IMR-90 (cell line): ENCODE measurements at regions not wholly inside any gene's neighbourhood (a gene's known extent, or its start where the extent isn't known, plus 50 kb on each side); places are given as distances from the start of the nearest gene placed in this dataset.

ENCODE experiments used
- ATAC-seq: fragments of 200-7000 bp; cut with Tn5 transposase; 2 replicates; pipeline ENCODE4 v1.9.1; 2020; ENCODE audit warnings: low read depth, mild to moderate bottlenecking, moderate library complexity
- BruUV-seq: library from RNA; stranded (reverse); fragments of 400-500 nt; replicated peaks from 2 replicates; lab custom pipeline; 2021; lab: Mats Ljungman, UMichigan
- CTCF ChIA-PET: fragments of 300-600 bp; formaldehyde crosslinking; extraction: SDS; loops from one replicate; lab custom pipeline; 2021; ENCODE audit warnings: antibody characterized with exemption; lab: Yijun Ruan, JAX
- POLR2A ChIA-PET: fragments of 300-600 bp; sonication (Branson Sonifier 250); formaldehyde crosslinking; loops from one replicate; lab custom pipeline; 2022; ENCODE audit warnings: antibody characterized with exemption; ENCODE audit not compliant: unreplicated experiment; lab: Charles Lee
- DNase-seq: peaks from one replicate; pipeline ENCODE4 v3.0.0; 2013
- H2AFZ ChIP-seq: replicated peaks from 2 replicates; pipeline ENCODE3; 2013; ENCODE audit warnings: low read length, mild to moderate bottlenecking; ENCODE audit not compliant: poor library complexity
- H2AK5ac ChIP-seq: 2 replicates; pipeline ENCODE4 v1.6.1; 2013; ENCODE audit warnings: low read depth, low read length, inconsistent platforms
- H2AK9ac ChIP-seq: replicated peaks from 2 replicates; pipeline ENCODE3; 2013; ENCODE audit warnings: mild to moderate bottlenecking, low read depth, low read length, moderate library complexity; ENCODE audit not compliant: poor library complexity
- H2BK120ac ChIP-seq: 2 replicates; pipeline ENCODE4 v1.6.1; 2013; ENCODE audit warnings: low read depth, low read length, inconsistent platforms
- H2BK15ac ChIP-seq: 3 replicates; pipeline ENCODE4 v1.6.1; 2013; ENCODE audit warnings: low read depth, low read length, inconsistent platforms
- H2BK20ac ChIP-seq: 2 replicates; pipeline ENCODE4 v1.6.1; 2013; ENCODE audit warnings: low read depth, mild to moderate bottlenecking, inconsistent platforms, low read length, moderate library complexity
- H2BK5ac ChIP-seq: 2 replicates; pipeline ENCODE4 v1.6.1; 2013; ENCODE audit warnings: mild to moderate bottlenecking, low read depth, low read length, inconsistent platforms; ENCODE audit not compliant: poor library complexity, severe bottlenecking
- H3K14ac ChIP-seq: replicated peaks from 2 replicates; pipeline ENCODE4 v1.6.1; 2013; ENCODE audit warnings: low read depth, low read length, inconsistent platforms
- H3K18ac ChIP-seq: 2 replicates; pipeline ENCODE4 v1.6.1; 2013; ENCODE audit warnings: low read depth, low read length, control low read depth
- H3K23ac ChIP-seq: 2 replicates; pipeline ENCODE4 v1.6.1; 2013; ENCODE audit warnings: low read depth, low read length, inconsistent platforms
- H3K27ac ChIP-seq: 2 replicates; pipeline ENCODE4 v1.5.1; 2013; ENCODE audit warnings: mild to moderate bottlenecking, control low read depth, low read length; ENCODE audit not compliant: insufficient read depth
- H3K27me3 ChIP-seq: 2 replicates; pipeline ENCODE4 v1.6.1; 2013; ENCODE audit warnings: low read length; ENCODE audit not compliant: control insufficient read depth, insufficient read depth
- H3K36me3 ChIP-seq: 2 replicates; pipeline ENCODE4 v1.6.1; 2013; ENCODE audit warnings: low read length, mixed read lengths; ENCODE audit not compliant: control insufficient read depth, insufficient read depth
- H3K4ac ChIP-seq: 2 replicates; pipeline ENCODE4 v1.6.1; 2013; ENCODE audit warnings: low read depth, low read length, inconsistent platforms
- H3K4me1 ChIP-seq: 2 replicates; pipeline ENCODE4 v1.6.1; 2013; ENCODE audit warnings: low read length, mixed read lengths; ENCODE audit not compliant: control insufficient read depth, insufficient read depth
- H3K4me2 ChIP-seq: 2 replicates; pipeline ENCODE4 v1.6.1; 2013; ENCODE audit warnings: low read depth, mild to moderate bottlenecking, control low read depth, low read length, moderate library complexity
- H3K4me3 ChIP-seq: 2 replicates; pipeline ENCODE4 v1.5.1; 2013; ENCODE audit warnings: low read depth, mild to moderate bottlenecking, control low read depth, low read length, moderate library complexity; ENCODE audit not compliant: insufficient read depth
- H3K56ac ChIP-seq: 2 replicates; pipeline ENCODE4 v1.6.1; 2013; ENCODE audit warnings: low read length, inconsistent platforms; ENCODE audit not compliant: insufficient read depth; ENCODE audit errors: extremely low read depth
- H3K79me1 ChIP-seq, 2 experiments: 2 replicates each; pipeline ENCODE4 v1.6.1; 2013; ENCODE audit warnings: low read length in 2 of 2, inconsistent platforms in 1 of 2, low read depth in 1 of 2
- H3K9ac ChIP-seq: 2 replicates; pipeline ENCODE4 v1.6.1; 2013; ENCODE audit warnings: low read depth, low read length, control low read depth
- H3K9me1 ChIP-seq: 2 replicates; pipeline ENCODE4 v1.6.1; 2013; ENCODE audit warnings: low read length, inconsistent platforms; ENCODE audit not compliant: insufficient read depth
- H3K9me3 ChIP-seq: 2 replicates; pipeline ENCODE4 v1.6.1; 2013; ENCODE audit warnings: low read length; ENCODE audit not compliant: control insufficient read depth, insufficient read depth
- H4K20me1 ChIP-seq: 2 replicates; pipeline ENCODE4 v1.6.1; 2013; ENCODE audit warnings: low read length, inconsistent platforms; ENCODE audit not compliant: insufficient read depth
- H4K5ac ChIP-seq: 2 replicates; pipeline ENCODE4 v1.6.1; 2013; ENCODE audit warnings: mild to moderate bottlenecking, low read depth, low read length, control low read depth
- H4K8ac ChIP-seq, 2 experiments: 2 replicates each; pipeline ENCODE4 v1.6.1; 2013; ENCODE audit warnings: low read depth in 2 of 2, low read length in 2 of 2, control low read depth in 1 of 2, inconsistent platforms in 1 of 2
- H4K91ac ChIP-seq: 2 replicates; pipeline ENCODE4 v1.6.1; 2013; ENCODE audit warnings: low read depth, low read length, inconsistent platforms; ENCODE audit not compliant: insufficient read depth
- BHLHE40 ChIP-seq: fragments of 150-350 bp; IDR thresholded peaks from 2 replicates; pipeline ENCODE4 v1.6.1; 2016; ENCODE audit warnings: mild to moderate bottlenecking, low read depth, low read length
- CEBPB ChIP-seq: IDR thresholded peaks from 2 replicates; pipeline ENCODE4 v1.6.1; 2012; ENCODE audit warnings: low read depth, low read length, improper control_type of control experiment
- ELK1 ChIP-seq: fragments of 150-350 bp; IDR thresholded peaks from 2 replicates; pipeline ENCODE4 v1.6.1; 2016; ENCODE audit warnings: low read depth, mild to moderate bottlenecking, low read length, moderate library complexity, borderline replicate concordance
- FOS ChIP-seq: fragments of 150-350 bp; IDR thresholded peaks from 2 replicates; pipeline ENCODE4 v1.6.1; 2016; ENCODE audit warnings: low read depth, low read length
- MAFK ChIP-seq: IDR thresholded peaks from 2 replicates; pipeline ENCODE4 v1.6.1; 2012; ENCODE audit warnings: low read depth, low read length, improper control_type of control experiment
- MAZ ChIP-seq: IDR thresholded peaks from 2 replicates; pipeline ENCODE4 v1.6.1; 2012; ENCODE audit warnings: low read depth, mild to moderate bottlenecking, low read length, improper control_type of control experiment, moderate library complexity, borderline replicate concordance
- MXI1 ChIP-seq: IDR thresholded peaks from 2 replicates; pipeline ENCODE4 v1.6.1; 2012; ENCODE audit warnings: low read depth, mild to moderate bottlenecking, low read length, moderate library complexity, borderline replicate concordance
- NFE2L2 ChIP-seq: fragments of 150-350 bp; IDR thresholded peaks from 2 replicates; pipeline ENCODE4 v1.6.1; 2016; ENCODE audit warnings: low read depth, mild to moderate bottlenecking, low read length
- POLR2A ChIP-seq: IDR thresholded peaks from 2 replicates; pipeline ENCODE4 v1.6.1; 2012; ENCODE audit warnings: mild to moderate bottlenecking, low read depth, low read length
- RAD21 ChIP-seq: IDR thresholded peaks from 2 replicates; pipeline ENCODE4 v1.6.1; 2012; ENCODE audit warnings: low read length, improper control_type of control experiment
- RCOR1 ChIP-seq: IDR thresholded peaks from 2 replicates; pipeline ENCODE4 v1.6.1; 2012; ENCODE audit warnings: mild to moderate bottlenecking, low read length, improper control_type of control experiment; ENCODE audit not compliant: insufficient replicate concordance
- SMC3 ChIP-seq: fragments of 150-350 bp; IDR thresholded peaks from 2 replicates; pipeline ENCODE4 v1.6.1; 2016; ENCODE audit warnings: low read depth, mild to moderate bottlenecking, antibody characterized with exemption, low read length, moderate library complexity
- WGBS, 2 experiments: methylation state at CpG; one replicate each; pipeline versions ENCODE4 v1.1.5 to v1.1.7; 2013; ENCODE audit warnings: missing lambda C conversion rate in 2 of 2; ENCODE audit not compliant: insufficient read length in 1 of 2; ENCODE audit errors: extremely low coverage in 2 of 2; 5-methylcytosine and 5-hydroxymethylcytosine counted together
- dilution Hi-C: fragments of 300-500 bp; cut with HindIII; formaldehyde crosslinking; loops from one replicate; pipeline ENCODE4 v1.14.3; 2018; ENCODE audit warnings: low sequenced_read_pairs; ENCODE audit not compliant: unreplicated experiment
- in situ Hi-C: fragments of 300-500 bp; cut with MboI; formaldehyde crosslinking; loops from 3 replicates; pipeline ENCODE4 v1.14.3; 2019; ENCODE audit warnings: low sequenced_read_pairs, inconsistent platforms, mixed read lengths
- intact Hi-C: fragments of 100-400 bp; cut with micrococcal nuclease; formaldehyde crosslinking; loops from 2 replicates; pipeline ENCODE4 v1.10.0; 2022
- TF ChIP-seq, protein P1 (sequence below): fragments of 150-350 bp; IDR thresholded peaks from 2 replicates; pipeline ENCODE4 v1.6.1; 2017; ENCODE audit warnings: mild to moderate bottlenecking, antibody characterized with exemption, low read length, low read depth

DNA sequence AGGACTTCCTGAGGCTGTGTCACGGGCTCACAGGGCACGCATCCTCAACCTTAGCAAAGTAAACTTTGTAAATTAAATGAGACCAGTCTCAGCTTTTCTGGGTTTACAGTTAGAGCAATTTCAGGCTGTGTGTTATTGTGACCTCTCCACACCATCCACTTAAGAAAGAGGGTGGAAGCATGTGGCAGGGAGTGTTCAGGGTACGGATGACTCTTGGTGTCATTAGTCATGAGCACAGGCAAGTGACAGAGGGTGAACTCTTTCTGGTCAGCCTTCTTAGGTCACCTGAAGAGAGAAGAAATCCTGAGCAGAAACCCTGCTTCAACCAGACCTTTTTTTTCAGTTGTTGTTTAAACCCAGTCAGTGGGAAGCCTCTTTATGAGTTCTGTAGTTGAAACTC, 207.9 kb downstream of the ICOS start:
- no peak for TF ChIP-seq NFE2L2
- TF ChIP-seq SMC3 = no peak
- TF ChIP-seq, protein P1, sequence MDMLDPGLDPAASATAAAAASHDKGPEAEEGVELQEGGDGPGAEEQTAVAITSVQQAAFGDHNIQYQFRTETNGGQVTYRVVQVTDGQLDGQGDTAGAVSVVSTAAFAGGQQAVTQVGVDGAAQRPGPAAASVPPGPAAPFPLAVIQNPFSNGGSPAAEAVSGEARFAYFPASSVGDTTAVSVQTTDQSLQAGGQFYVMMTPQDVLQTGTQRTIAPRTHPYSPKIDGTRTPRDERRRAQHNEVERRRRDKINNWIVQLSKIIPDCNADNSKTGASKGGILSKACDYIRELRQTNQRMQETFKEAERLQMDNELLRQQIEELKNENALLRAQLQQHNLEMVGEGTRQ = no peak
- no peak for TF ChIP-seq CEBPB
- no peak for TF ChIP-seq MAFK
- TF ChIP-seq MAZ = no peak
- no peak for TF ChIP-seq BHLHE40
- no peak for TF ChIP-seq MXI1
- no peak for TF ChIP-seq POLR2A
- TF ChIP-seq RCOR1 = no peak
- TF ChIP-seq ELK1 = no peak
- TF ChIP-seq FOS = no peak
- TF ChIP-seq RAD21 = no peak
- ChIA-PET POLR2A (no interaction called here), CTCF (interaction anchor here (1.0 kb wide), 1 partner anchor 129 kb away, joined by 3 read pairs; no protein-coding TSS in a partner anchor)

More for the DNA sequence above, 207.9 kb downstream of the ICOS start:
- Histone ChIP-seq H3K14ac (no peak overlapping the region), H3K4me2 (no peak overlapping the region), H2AK9ac (no peak overlapping the region), H3K18ac (no peak overlapping the region), H2BK20ac (no peak overlapping the region), H3K36me3 (no peaks in the 10 kb centered on the region), H3K9me1 (no peaks in the 10 kb centered on the region), H3K9ac (no peak overlapping the region), H4K20me1 (no peaks in the 10 kb centered on the region), H4K91ac (no peak overlapping the region), H3K9me3 (no peaks in the 10 kb centered on the region), H3K4ac (no peak overlapping the region), H2AFZ (no peak overlapping the region), H2BK5ac (no peak overlapping the region), H4K8ac (no peak overlapping the region), H3K56ac (no peak overlapping the region), H2BK15ac (no peak overlapping the region), H3K4me1 (no peaks in the 10 kb centered on the region), H3K23ac (no peak overlapping the region), H2BK120ac (no peak overlapping the region), H2AK5ac (no peak overlapping the region), H3K27me3 (peaks cover 23% of the 10 kb centered on the region), H3K27ac (no peak overlapping the region), H3K4me3 (no peak overlapping the region), H4K5ac (no peak overlapping the region), H3K79me1 (no peaks in the 10 kb centered on the region)
- no TSS peak for BruUV-seq
- dilution Hi-C loops (no loop called here), intact Hi-C loops (loop anchor here (2.0 kb wide), 3 partner anchors 1536 to 1804 kb away; no protein-coding TSS in a partner anchor), in situ Hi-C loops (no loop called here)
- no peak for DNase-seq
- no peak for ATAC-seq
- no CpG with 5 or more reads among the region's 3 CpGs for WGBS, 2 experiments
